Liver (tissue), 8 donors: ENCODE measurements at regions not wholly inside any gene's neighbourhood (a gene's known extent, or its start where the extent isn't known, plus 50 kb on each side); places are given as distances from the start of the nearest gene placed in this dataset.

Experiments used
- DNase-seq: peaks from one replicate; pipeline ENCODE4 v3.0.0-alpha.2; 2017; ENCODE audit warnings: low spot score
- H3K27ac ChIP-seq, 2 donors: one replicate each; pipeline ENCODE4 v1.7.0; 2013; ENCODE audit warnings: inconsistent platforms in 2 of 2, low read length in 2 of 2, control low read depth in 1 of 2, low read depth in 1 of 2, mild to moderate bottlenecking in 1 of 2
- H3K27me3 ChIP-seq, 4 donors: one replicate each; pipeline versions ENCODE4 v1.6.1 to v1.7.0; 2013; ENCODE audit warnings: low read length in 3 of 4, inconsistent platforms in 1 of 4, mild to moderate bottlenecking in 1 of 4, moderate library complexity in 1 of 4; ENCODE audit not compliant: control insufficient read depth in 4 of 4, insufficient read depth in 4 of 4
- H3K36me3 ChIP-seq, 4 donors: one replicate each; pipeline versions ENCODE4 v1.6.1 to v1.7.0; 2013; ENCODE audit warnings: low read length in 3 of 4, mild to moderate bottlenecking in 3 of 4, low read depth in 1 of 4, moderate library complexity in 1 of 4; ENCODE audit not compliant: control insufficient read depth in 4 of 4, insufficient read depth in 3 of 4
- H3K4me1 ChIP-seq, 4 donors: one replicate each; pipeline versions ENCODE4 v1.6.1 to v1.7.0; 2013; ENCODE audit warnings: low read length in 3 of 4, mild to moderate bottlenecking in 3 of 4, moderate library complexity in 1 of 4; ENCODE audit not compliant: control insufficient read depth in 4 of 4, insufficient read depth in 4 of 4
- H3K4me3 ChIP-seq, 3 donors: one replicate each; pipeline versions ENCODE4 v1.6.1 to v1.7.0; 2013; ENCODE audit warnings: low read length in 3 of 3, control low read depth in 1 of 3, low read depth in 1 of 3, mild to moderate bottlenecking in 1 of 3
- H3K9ac ChIP-seq, 2 donors: one replicate each; pipeline ENCODE4 v1.7.0; 2013; ENCODE audit warnings: low read length in 2 of 2, mild to moderate bottlenecking in 2 of 2, moderate library complexity in 2 of 2, control low read depth in 1 of 2, low read depth in 1 of 2
- H3K9me3 ChIP-seq, 4 donors: one replicate each; pipeline versions ENCODE4 v1.6.1 to v1.7.0; 2013; ENCODE audit warnings: low read length in 3 of 4; ENCODE audit not compliant: control insufficient read depth in 4 of 4
- EGR1 ChIP-seq, 2 donors: IDR thresholded peaks; 2 replicates each; pipeline ENCODE4 v1.6.1; 2016 to 2018; ENCODE audit warnings: antibody characterized with exemption in 2 of 2, low read depth in 2 of 2
- FOXA2 ChIP-seq: IDR thresholded peaks from 2 replicates; pipeline ENCODE4 v1.6.1; 2016; ENCODE audit warnings: antibody characterized with exemption
- GABPA ChIP-seq, 2 donors: IDR thresholded peaks in 1 of 2; conservative IDR thresholded peaks in 1 of 2; 2 replicates each; pipeline ENCODE4 v1.6.1; 2016; ENCODE audit warnings: antibody characterized with exemption in 2 of 2, mild to moderate bottlenecking in 1 of 2, moderate library complexity in 1 of 2
- HNF4A ChIP-seq, 2 donors: conservative IDR thresholded peaks; 2 replicates each; pipeline ENCODE4 v1.6.1; 2016; ENCODE audit warnings: antibody characterized with exemption in 2 of 2, mild to moderate bottlenecking in 2 of 2
- HNF4G ChIP-seq: IDR thresholded peaks from 2 replicates; pipeline ENCODE4 v1.6.1; 2016; ENCODE audit warnings: antibody characterized with exemption
- JUND ChIP-seq, 2 donors: IDR thresholded peaks; 2 replicates each; pipeline ENCODE4 v1.6.1; 2016; ENCODE audit warnings: antibody characterized with exemption in 2 of 2
- NR2F2 ChIP-seq: IDR thresholded peaks from 2 replicates; pipeline ENCODE4 v1.6.1; 2016; ENCODE audit warnings: antibody characterized with exemption
- RAD21 ChIP-seq, 2 donors: IDR thresholded peaks; 2 replicates each; pipeline ENCODE4 v1.6.1; 2016; ENCODE audit warnings: antibody characterized with exemption in 2 of 2, mild to moderate bottlenecking in 2 of 2
- REST ChIP-seq: IDR thresholded peaks from 2 replicates; pipeline ENCODE4 v1.6.1; 2016; ENCODE audit warnings: antibody characterized with exemption, mild to moderate bottlenecking
- RXRA ChIP-seq, 2 donors: IDR thresholded peaks; 2 replicates each; pipeline ENCODE4 v1.6.1; 2017 to 2018; ENCODE audit warnings: antibody characterized with exemption in 2 of 2, mild to moderate bottlenecking in 1 of 2
- SP1 ChIP-seq: IDR thresholded peaks from 2 replicates; pipeline ENCODE4 v1.6.1; 2018; ENCODE audit warnings: antibody characterized with exemption, mild to moderate bottlenecking
- TAF1 ChIP-seq: conservative IDR thresholded peaks from 2 replicates; pipeline ENCODE4 v1.6.1; 2016; ENCODE audit warnings: antibody characterized with exemption, mild to moderate bottlenecking
- YY1 ChIP-seq: IDR thresholded peaks from 2 replicates; pipeline ENCODE4 v1.6.1; 2016; ENCODE audit warnings: antibody characterized with exemption, mild to moderate bottlenecking
- ZBTB33 ChIP-seq: IDR thresholded peaks from 2 replicates; pipeline ENCODE4 v1.6.1; 2016; ENCODE audit warnings: antibody characterized with exemption
- WGBS: extraction: QIAGEN DNeasy Blood & Tissue Kit; methylation state at CpG from one replicate; pipeline ENCODE4 v1.1.7; 2013; 5-methylcytosine and 5-hydroxymethylcytosine counted together
- TF ChIP-seq, protein P1 (sequence below): fragments of 150-350 bp; IDR thresholded peaks from 2 replicates; pipeline ENCODE4 v1.5.1; 2017; ENCODE audit warnings: improper control_type of control experiment, low read depth, low read length; ENCODE audit not compliant: missing input control
- TF ChIP-seq, protein P2 (sequence below): IDR thresholded peaks from 2 replicates; pipeline ENCODE4 v1.6.1; 2016; ENCODE audit warnings: antibody characterized with exemption
- TF ChIP-seq, protein P3 (sequence below): IDR thresholded peaks from 2 replicates; pipeline ENCODE4 v1.6.1; 2016; ENCODE audit warnings: antibody characterized with exemption
- donor health status: healthy.
- donor health status: healthy.
- donor health status: healthy.
- donor health status: healthy.
- donor health status: healthy.

GRCh38 chr14:99093532-99094517 lies 178.2 kb downstream of the BCL11B start:
- TF ChIP-seq REST (no peak), HNF4A (conservative IDR thresholded peaks at IDR 0.05) (no peak), RXRA (IDR thresholded peaks at IDR 0.05) (no peak), FOXA2 (no peak), HNF4G (no peak), GABPA (IDR thresholded peaks at IDR 0.05 in 1 of 2, conservative IDR thresholded peaks at IDR 0.05 in 1 of 2) (no peak), EGR1 (IDR thresholded peaks at IDR 0.05; ENCODE audit: low read depth in 2 of 2) (no peak), JUND (IDR thresholded peaks at IDR 0.05) (no peak), TAF1 (no peak), NR2F2 (no peak)
- TF ChIP-seq, protein P1, sequence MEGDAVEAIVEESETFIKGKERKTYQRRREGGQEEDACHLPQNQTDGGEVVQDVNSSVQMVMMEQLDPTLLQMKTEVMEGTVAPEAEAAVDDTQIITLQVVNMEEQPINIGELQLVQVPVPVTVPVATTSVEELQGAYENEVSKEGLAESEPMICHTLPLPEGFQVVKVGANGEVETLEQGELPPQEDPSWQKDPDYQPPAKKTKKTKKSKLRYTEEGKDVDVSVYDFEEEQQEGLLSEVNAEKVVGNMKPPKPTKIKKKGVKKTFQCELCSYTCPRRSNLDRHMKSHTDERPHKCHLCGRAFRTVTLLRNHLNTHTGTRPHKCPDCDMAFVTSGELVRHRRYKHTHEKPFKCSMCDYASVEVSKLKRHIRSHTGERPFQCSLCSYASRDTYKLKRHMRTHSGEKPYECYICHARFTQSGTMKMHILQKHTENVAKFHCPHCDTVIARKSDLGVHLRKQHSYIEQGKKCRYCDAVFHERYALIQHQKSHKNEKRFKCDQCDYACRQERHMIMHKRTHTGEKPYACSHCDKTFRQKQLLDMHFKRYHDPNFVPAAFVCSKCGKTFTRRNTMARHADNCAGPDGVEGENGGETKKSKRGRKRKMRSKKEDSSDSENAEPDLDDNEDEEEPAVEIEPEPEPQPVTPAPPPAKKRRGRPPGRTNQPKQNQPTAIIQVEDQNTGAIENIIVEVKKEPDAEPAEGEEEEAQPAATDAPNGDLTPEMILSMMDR, result no peak
- TF ChIP-seq, protein P2, sequence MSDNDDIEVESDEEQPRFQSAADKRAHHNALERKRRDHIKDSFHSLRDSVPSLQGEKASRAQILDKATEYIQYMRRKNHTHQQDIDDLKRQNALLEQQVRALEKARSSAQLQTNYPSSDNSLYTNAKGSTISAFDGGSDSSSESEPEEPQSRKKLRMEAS, result no peak
- TF ChIP-seq, protein P3, sequence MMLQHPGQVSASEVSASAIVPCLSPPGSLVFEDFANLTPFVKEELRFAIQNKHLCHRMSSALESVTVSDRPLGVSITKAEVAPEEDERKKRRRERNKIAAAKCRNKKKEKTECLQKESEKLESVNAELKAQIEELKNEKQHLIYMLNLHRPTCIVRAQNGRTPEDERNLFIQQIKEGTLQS, result no peak
- peaks cover 0 to 4% (median 0%) of the 10 kb centered on the region in 4 donors for H3K9me3 ChIP-seq
- H3K27me3 ChIP-seq, result no peaks in the 10 kb centered on the region
- DNase-seq, result no peak
- no peaks in the 10 kb centered on the region for H3K4me1 ChIP-seq
- H3K27ac ChIP-seq, result no peak overlapping the region
- 73% methylated on average over 17 of the region's 17 CpGs for WGBS
- no peaks in the 10 kb centered on the region for H3K36me3 ChIP-seq
- H3K9ac ChIP-seq, result no peak overlapping the region
- H3K4me3 ChIP-seq, result no peak overlapping the region

GRCh38 chr14:99094901-99095300 lies 177.1 kb downstream of the BCL11B start:
- no peak overlapping the region for H3K27ac ChIP-seq
- H3K4me3 ChIP-seq, result no peak overlapping the region
- H3K9me3 ChIP-seq, result peaks cover 0 to 4% (median 0%) of the 10 kb centered on the region in 4 donors
- no peak for DNase-seq
- 88% methylated on average over 12 of the region's 12 CpGs for WGBS
- no peaks in the 10 kb centered on the region for H3K4me1 ChIP-seq
- no peak overlapping the region for H3K9ac ChIP-seq
- TF ChIP-seq JUND (IDR thresholded peaks at IDR 0.05), result no peak
- no peak for TF ChIP-seq YY1
- no peak for TF ChIP-seq REST
- no peak for TF ChIP-seq FOXA2
- TF ChIP-seq HNF4G, result no peak
- TF ChIP-seq NR2F2, result no peak
- TF ChIP-seq RAD21 (IDR thresholded peaks at IDR 0.05), result no peak
- TF ChIP-seq SP1, result no peak
- no peak for TF ChIP-seq ZBTB33
- TF ChIP-seq, protein P3, result no peak
- no peaks in the 10 kb centered on the region for H3K27me3 ChIP-seq
- H3K36me3 ChIP-seq, result no peaks in the 10 kb centered on the region
